ENCODE measurements at regions not wholly inside any gene's neighbourhood (a gene's known extent, or its start where the extent isn't known, plus 50 kb on each side); places are given as distances from the start of the nearest gene placed in this dataset.
"Not testable (repeated sequence)": the region's sequence is repeated elsewhere in the genome, so short reads cannot be mapped to it uniquely, and the experiment has no call there.

DNA sequence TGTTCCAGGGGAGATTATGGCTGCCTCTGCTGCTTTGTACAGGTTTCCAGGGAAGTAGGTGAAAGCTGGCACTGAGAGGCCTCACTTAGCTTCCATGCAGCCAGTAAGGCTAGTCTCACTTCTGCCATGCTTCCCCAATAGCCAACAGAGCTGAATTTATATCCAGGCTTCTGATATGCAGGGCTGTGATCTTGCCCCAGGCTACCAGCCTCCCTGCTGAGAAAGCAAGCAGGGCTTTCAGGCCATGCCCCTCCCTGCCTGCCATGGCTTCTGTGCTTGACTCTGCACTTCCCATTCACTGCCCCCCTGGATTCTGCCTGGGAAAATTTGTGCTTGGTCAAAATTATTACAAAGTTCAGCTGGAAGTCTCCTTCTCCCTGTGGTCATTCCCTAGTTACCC, 302.1 kb upstream of the FBXO33 start:
- DNase-seq (ENCODE audit: low read depth in 2 of 3, low spot score in 2 of 3): no peak

DNA sequence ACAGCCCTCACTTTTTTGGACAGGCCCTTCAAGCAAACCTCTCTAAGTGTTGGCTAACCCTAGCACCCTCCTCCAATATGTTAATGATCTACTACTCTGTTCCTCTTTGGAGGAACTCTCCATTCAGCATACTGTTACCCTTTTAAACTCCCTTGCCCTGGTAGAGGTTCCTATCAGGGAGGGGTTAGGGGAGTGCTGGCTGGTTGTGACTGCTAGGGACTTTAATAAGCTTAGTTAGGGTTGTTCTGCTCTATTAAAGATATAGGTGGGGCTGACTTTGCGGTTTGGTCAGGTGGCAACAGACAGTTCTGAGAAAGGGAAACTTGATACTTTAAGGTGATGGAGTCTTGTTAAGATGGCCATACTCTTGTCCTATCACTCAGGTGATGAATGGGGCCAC, 301.5 kb upstream of the FBXO33 start:
- no peak for DNase-seq (ENCODE audit: low read depth in 2 of 3, low spot score in 2 of 3)

DNA sequence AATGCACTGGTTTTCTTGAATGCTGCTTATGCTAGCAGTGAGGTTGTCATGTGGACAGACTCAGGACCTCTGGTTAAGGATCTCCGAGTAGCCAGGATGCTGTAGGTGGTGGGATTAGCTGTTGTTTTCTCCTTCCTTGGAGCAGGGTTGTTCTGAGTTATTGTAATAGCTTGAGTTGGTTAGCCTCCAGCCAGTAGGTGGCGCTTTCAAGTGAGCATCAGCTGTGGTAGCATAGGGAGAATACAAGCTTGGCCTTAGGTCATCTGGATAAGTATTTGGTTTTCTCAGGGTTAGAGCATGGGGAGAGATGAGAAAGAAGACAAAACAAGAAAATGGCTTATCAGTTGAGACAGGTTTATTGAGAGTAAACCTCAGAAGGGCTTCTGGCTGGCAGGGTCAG, 299.7 kb upstream of the FBXO33 start:
- no peak for DNase-seq (ENCODE audit: low read depth in 2 of 3, low spot score in 2 of 3)

GRCh38 chr14:39726563-39726962, 294.3 kb upstream of the FBXO33 start:
- no peak for DNase-seq (ENCODE audit: low read depth in 2 of 3, low spot score in 2 of 3)

GRCh38 chr14:39722547-39723273, 290.5 kb upstream of the FBXO33 start:
- no peak for DNase-seq (ENCODE audit: low read depth in 2 of 3, low spot score in 2 of 3)

DNA sequence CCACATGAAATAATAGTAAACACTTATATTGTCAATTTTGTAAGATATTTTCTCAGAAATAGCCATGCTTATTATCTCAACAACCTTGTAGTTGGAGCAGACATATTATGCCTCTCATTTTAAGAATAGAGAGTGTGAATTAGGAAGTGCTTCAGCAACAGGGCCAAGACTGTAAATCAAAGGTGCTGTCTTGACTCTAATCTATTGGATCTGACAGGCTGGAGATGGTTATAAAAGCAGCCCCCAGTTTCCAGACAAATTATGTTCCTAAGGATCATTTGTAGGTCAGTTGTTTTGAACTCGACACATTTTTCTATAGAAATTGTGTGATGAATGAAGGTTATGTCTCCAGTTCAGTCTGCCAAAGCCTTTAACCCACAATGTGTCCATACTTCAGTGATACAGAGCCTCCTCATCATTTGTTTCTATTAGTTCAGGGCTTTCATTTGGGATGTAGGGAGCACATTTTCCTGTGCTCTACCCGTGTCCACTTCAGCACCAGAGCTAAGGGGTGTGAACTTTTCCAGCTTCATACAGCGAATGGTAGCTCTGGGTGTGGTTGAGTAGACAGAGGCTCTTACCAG, 284.8 kb upstream of the FBXO33 start:
- no peak for DNase-seq (ENCODE audit: low read depth in 2 of 3, low spot score in 2 of 3)

- DNase-seq (ENCODE audit: low read depth in 2 of 3, low spot score in 2 of 3): no peak
These were observed 280.2 kb upstream of the FBXO33 start for GRCh38 chr14:39712293-39712999.

DNA sequence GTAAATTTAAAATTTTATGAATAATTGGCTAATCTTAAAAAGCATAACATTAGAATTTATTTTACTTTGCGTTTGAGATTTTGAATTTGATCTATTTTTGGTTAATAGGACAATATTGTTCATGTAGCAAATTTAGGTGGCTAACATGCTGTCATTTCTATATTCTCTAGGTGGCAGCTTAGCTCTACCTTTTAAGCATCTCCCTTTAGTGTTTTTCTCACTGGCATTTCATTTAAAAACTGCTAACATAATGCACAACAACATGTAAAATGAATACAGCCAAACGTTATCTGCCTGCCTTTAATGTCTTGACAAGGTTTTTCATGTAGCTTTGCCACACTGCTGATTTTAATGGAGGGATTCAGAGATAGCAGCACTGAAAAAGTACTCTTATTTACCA, 272.4 kb upstream of the FBXO33 start:
- DNase-seq (ENCODE audit: low read depth in 2 of 3, low spot score in 2 of 3): no peak

- no peak for DNase-seq (ENCODE audit: low read depth in 2 of 3, low spot score in 2 of 3)
These were observed 262.1 kb upstream of the FBXO33 start for GRCh38 chr14:39694341-39694740.

- DNase-seq (ENCODE audit: low read depth in 2 of 3, low spot score in 2 of 3): no peak
These were observed 251.5 kb upstream of the FBXO33 start for GRCh38 chr14:39683691-39684260.

GRCh38 chr14:39682582-39682981, 250.3 kb upstream of the FBXO33 start:
- DNase-seq (ENCODE audit: low read depth in 2 of 3, low spot score in 2 of 3): no peak

DNA sequence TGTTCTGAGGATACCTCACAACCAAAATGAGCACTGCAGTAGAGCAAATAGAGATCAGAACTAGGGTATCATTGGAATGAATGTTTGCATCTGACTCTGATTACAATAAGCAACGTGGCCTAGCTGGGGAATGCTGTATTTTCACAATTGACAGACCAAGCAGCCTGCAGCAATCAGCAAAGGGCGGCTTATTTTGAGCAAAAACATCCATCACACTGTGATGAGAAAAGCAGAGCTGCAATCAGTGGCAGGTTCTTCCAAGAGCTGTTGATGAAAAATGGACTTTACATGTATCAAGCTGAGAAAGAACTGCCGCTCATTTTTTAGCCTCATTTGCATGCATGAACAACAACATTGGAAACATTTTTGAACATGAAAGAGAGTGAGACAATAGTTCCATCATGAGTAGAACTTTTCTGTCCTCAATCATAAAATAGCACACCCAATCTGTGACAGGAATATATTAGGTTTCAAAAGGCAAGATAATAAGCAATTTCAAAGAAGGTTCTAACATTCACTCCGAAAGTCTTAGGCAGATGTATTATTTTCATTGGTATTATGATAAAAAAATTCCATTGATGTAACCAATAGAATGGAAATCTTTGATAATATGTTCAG, 249.7 kb upstream of the FBXO33 start:
- DNase-seq (ENCODE audit: low read depth in 2 of 3, low spot score in 2 of 3): no peak

GRCh38 chr14:39680777-39681176, 248.5 kb upstream of the FBXO33 start:
- DNase-seq (ENCODE audit: low read depth in 2 of 3, low spot score in 2 of 3): no peak

- no peak for DNase-seq (ENCODE audit: low read depth in 2 of 3, low spot score in 2 of 3)
These were observed 241.5 kb upstream of the FBXO33 start for GRCh38 chr14:39673734-39674133.

GRCh38 chr14:39673270-39673711, 241.1 kb upstream of the FBXO33 start:
- DNase-seq (ENCODE audit: low read depth in 2 of 3, low spot score in 2 of 3): no peak

GRCh38 chr14:39668449-39668848, 236.2 kb upstream of the FBXO33 start:
- DNase-seq (ENCODE audit: low read depth in 2 of 3, low spot score in 2 of 3): no peak

- DNase-seq (ENCODE audit: low read depth in 2 of 3, low spot score in 2 of 3): no peak
These were observed 234.2 kb upstream of the FBXO33 start for GRCh38 chr14:39666386-39666785.

- no peak for DNase-seq (ENCODE audit: low read depth in 2 of 3, low spot score in 2 of 3)
These were observed 232.8 kb upstream of the FBXO33 start for GRCh38 chr14:39665075-39665475.

GRCh38 chr14:39664646-39665045, 232.4 kb upstream of the FBXO33 start:
- no peak for DNase-seq (ENCODE audit: low read depth in 2 of 3, low spot score in 2 of 3)

GRCh38 chr14:39641224-39641623, 209.0 kb upstream of the FBXO33 start:
- DNase-seq (ENCODE audit: low read depth in 2 of 3, low spot score in 2 of 3): no peak

GRCh38 chr14:39639009-39639408, 206.8 kb upstream of the FBXO33 start:
- DNase-seq (ENCODE audit: low read depth in 2 of 3, low spot score in 2 of 3): not testable (repeated sequence)

Measured in hematopoietic multipotent progenitor cell (in vitro differentiated cells).